ENCODE measurements at regions not wholly inside any gene's neighbourhood (a gene's known extent, or its start where the extent isn't known, plus 50 kb on each side); places are given as distances from the start of the nearest gene placed in this dataset.

DNA sequence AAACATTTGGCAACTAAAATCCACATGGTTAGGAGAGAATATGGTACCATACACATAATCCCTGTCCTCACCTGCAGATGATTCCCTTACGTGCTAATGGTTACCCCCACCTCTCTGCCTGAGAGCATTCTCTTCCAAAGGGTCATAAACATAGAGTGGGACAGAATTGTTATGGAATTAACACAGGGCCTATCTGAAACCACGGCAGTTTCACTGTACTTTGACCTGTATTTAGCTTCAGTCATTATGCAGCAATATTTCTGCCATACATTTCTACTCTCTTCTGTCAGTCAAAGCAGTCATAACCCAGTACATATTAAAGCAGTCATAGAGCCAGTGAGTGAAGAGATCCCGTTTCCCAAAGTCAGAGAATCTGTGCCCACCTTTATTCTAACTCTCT is 1128.9 kb upstream of the NXPH2 start:
- H3K27me3 ChIP-seq (ENCODE audit: control insufficient read depth in 2 of 2, insufficient read depth in 2 of 2, low read length in 2 of 2): no peaks in the 10 kb centered on the region
- FAIRE-seq: no peak

More for the DNA sequence above, 1128.9 kb upstream of the NXPH2 start:
- dilution Hi-C loops (cut with MboI; ENCODE audit: extremely low pct_ligation_motif_present, low sequenced_read_pairs) (no loop called here), intact Hi-C loops (cut with micrococcal nuclease) (no loop called here)
- no peak overlapping the region for H2AFZ ChIP-seq (ENCODE audit: low read depth, low read length)
- no peaks in the 10 kb centered on the region for H3K4me1 ChIP-seq (ENCODE audit: control insufficient read depth, extremely low read depth, insufficient read depth, low read length)
- H3K79me2 ChIP-seq (ENCODE audit: control insufficient read depth, insufficient read depth, low read length): no peaks in the 10 kb centered on the region
- TF ChIP-seq FOS (IDR thresholded peaks at IDR 0.05; ENCODE audit: borderline replicate concordance, insufficient read depth, low read length) (no peak), GATA2 (IDR thresholded peaks at IDR 0.05; ENCODE audit: insufficient read depth, insufficient read length, low read depth, low read length) (no peak), MYC (IDR thresholded peaks at IDR 0.05; ENCODE audit: low read depth, low read length) (no peak), MAX (IDR thresholded peaks at IDR 0.05; ENCODE audit: insufficient read depth, insufficient read length) (no peak), EZH2 (IDR thresholded peaks at IDR 0.05; ENCODE audit: borderline replicate concordance, low read depth, low read length, severe bottlenecking) (no peak), JUN (IDR thresholded peaks at IDR 0.05; ENCODE audit: borderline replicate concordance, insufficient read depth, insufficient read length, low read depth) (no peak), POLR2A (IDR thresholded peaks at IDR 0.05; ENCODE audit: low read depth, low read length) (no peak), POLR2AphosphoS5 (IDR thresholded peaks at IDR 0.05; ENCODE audit: insufficient read depth, low read depth, low read length) (no peak)
- TF ChIP-seq, protein P1, sequence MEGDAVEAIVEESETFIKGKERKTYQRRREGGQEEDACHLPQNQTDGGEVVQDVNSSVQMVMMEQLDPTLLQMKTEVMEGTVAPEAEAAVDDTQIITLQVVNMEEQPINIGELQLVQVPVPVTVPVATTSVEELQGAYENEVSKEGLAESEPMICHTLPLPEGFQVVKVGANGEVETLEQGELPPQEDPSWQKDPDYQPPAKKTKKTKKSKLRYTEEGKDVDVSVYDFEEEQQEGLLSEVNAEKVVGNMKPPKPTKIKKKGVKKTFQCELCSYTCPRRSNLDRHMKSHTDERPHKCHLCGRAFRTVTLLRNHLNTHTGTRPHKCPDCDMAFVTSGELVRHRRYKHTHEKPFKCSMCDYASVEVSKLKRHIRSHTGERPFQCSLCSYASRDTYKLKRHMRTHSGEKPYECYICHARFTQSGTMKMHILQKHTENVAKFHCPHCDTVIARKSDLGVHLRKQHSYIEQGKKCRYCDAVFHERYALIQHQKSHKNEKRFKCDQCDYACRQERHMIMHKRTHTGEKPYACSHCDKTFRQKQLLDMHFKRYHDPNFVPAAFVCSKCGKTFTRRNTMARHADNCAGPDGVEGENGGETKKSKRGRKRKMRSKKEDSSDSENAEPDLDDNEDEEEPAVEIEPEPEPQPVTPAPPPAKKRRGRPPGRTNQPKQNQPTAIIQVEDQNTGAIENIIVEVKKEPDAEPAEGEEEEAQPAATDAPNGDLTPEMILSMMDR (IDR thresholded peaks at IDR 0.05; ENCODE audit: extremely low read depth in 1 of 2, insufficient read depth in 1 of 2, low read depth in 1 of 2, low read length in 2 of 2): no peak
- BruUV-seq (replicated peaks): no TSS peak
- ChIA-PET CTCF (no interaction called here), POLR2A (no interaction called here)
- H3K36me3 ChIP-seq (ENCODE audit: control insufficient read depth in 2 of 2, extremely low read depth in 1 of 2, insufficient read depth in 2 of 2, low read length in 2 of 2): no peaks in the 10 kb centered on the region
- H3K4me2 ChIP-seq (ENCODE audit: insufficient read depth, low read length): no peak overlapping the region
- no peaks in the 10 kb centered on the region for H4K20me1 ChIP-seq (replicated peaks; ENCODE audit: control insufficient read depth, extremely low read depth, insufficient read depth, low read length)
- H3K4me3 ChIP-seq (replicated peaks in 1 of 3; ENCODE audit: insufficient read depth in 1 of 3, low read depth in 1 of 3, low read length in 3 of 3): no peak overlapping the region
- no peak for DNase-seq (ENCODE audit: low read depth, low spot score)
- H3K9ac ChIP-seq (replicated peaks; ENCODE audit: extremely low read depth, insufficient read depth, low read length): no peak overlapping the region
- no peaks in the 10 kb centered on the region for H3K9me3 ChIP-seq (replicated peaks; ENCODE audit: control insufficient read depth, insufficient read depth, low read length)
- no peak overlapping the region for H3K27ac ChIP-seq (ENCODE audit: insufficient read depth, low read depth, low read length)
- no peaks in the 10 kb centered on the region for H3K9me1 ChIP-seq (replicated peaks; ENCODE audit: control insufficient read depth, extremely low read depth, insufficient read depth, low read length)
